ENCODE measurements at regions not wholly inside any gene's neighbourhood (a gene's known extent, or its start where the extent isn't known, plus 50 kb on each side); places are given as distances from the start of the nearest gene placed in this dataset.

GRCh38 chr14:96931751-96932150 lies 134.6 kb downstream of the VRK1 start:
- FAIRE-seq, result no peak

GRCh38 chr14:96934638-96935330 lies 137.6 kb downstream of the VRK1 start:
- no peak for FAIRE-seq

GRCh38 chr14:96938946-96939345 lies 141.8 kb downstream of the VRK1 start:
- no peak for FAIRE-seq

GRCh38 chr14:96940009-96940408 lies 142.8 kb downstream of the VRK1 start:
- FAIRE-seq, result no peak

- FAIRE-seq, result no peak
Observed at GRCh38 chr14:96944297-96944696, 147.1 kb downstream of the VRK1 start.

GRCh38 chr14:96945721-96946120 lies 148.5 kb downstream of the VRK1 start:
- FAIRE-seq, result no peak

GRCh38 chr14:96949594-96949993 lies 152.4 kb downstream of the VRK1 start:
- no peak for FAIRE-seq

GRCh38 chr14:96951511-96951910 lies 154.3 kb downstream of the VRK1 start:
- no peak for FAIRE-seq

GRCh38 chr14:96953087-96953874 lies 156.1 kb downstream of the VRK1 start:
- no peak for FAIRE-seq

- FAIRE-seq, result no peak
Observed at GRCh38 chr14:96953875-96954185, 156.6 kb downstream of the VRK1 start.

- FAIRE-seq, result no peak
Observed at GRCh38 chr14:96956464-96957239, 159.5 kb downstream of the VRK1 start.

GRCh38 chr14:96958057-96958456 lies 160.9 kb downstream of the VRK1 start:
- FAIRE-seq, result no peak

GRCh38 chr14:96959992-96960391 lies 162.8 kb downstream of the VRK1 start:
- FAIRE-seq, result no peak

- no peak for FAIRE-seq
Observed at GRCh38 chr14:96960598-96961116, 163.5 kb downstream of the VRK1 start.

GRCh38 chr14:96961895-96962294 lies 164.7 kb downstream of the VRK1 start:
- no peak for FAIRE-seq

- FAIRE-seq, result no peak
Observed at GRCh38 chr14:96962337-96962736, 165.2 kb downstream of the VRK1 start.

GRCh38 chr14:96964726-96965415 lies 167.7 kb downstream of the VRK1 start:
- FAIRE-seq, result no peak

- no peak for FAIRE-seq
Observed at GRCh38 chr14:96965885-96966595, 168.9 kb downstream of the VRK1 start.

- no peak for FAIRE-seq
Observed at GRCh38 chr14:96975116-96975515, 177.9 kb downstream of the VRK1 start.

- no peak for FAIRE-seq
Observed at GRCh38 chr14:96978525-96979272, 181.5 kb downstream of the VRK1 start.

- FAIRE-seq, result no peak
Observed at GRCh38 chr14:96979611-96980074, 182.5 kb downstream of the VRK1 start.

All from G401.6 (cell line).